ENCODE measurements at regions not wholly inside any gene's neighbourhood (a gene's known extent, or its start where the extent isn't known, plus 50 kb on each side); places are given as distances from the start of the nearest gene placed in this dataset.

GRCh38 chr12:58803908-58804307 lies 116.4 kb downstream of the LRIG3 start:
- no peak for TF ChIP-seq CTCF (IDR thresholded peaks at IDR 0.05)

GRCh38 chr12:58804749-58805148 lies 115.6 kb downstream of the LRIG3 start:
- peak; percentile 44; the same call in 1 of the 2 replicates for TF ChIP-seq CTCF (IDR thresholded peaks at IDR 0.05)

GRCh38 chr12:58809064-58809607 lies 111.2 kb downstream of the LRIG3 start:
- no peak for TF ChIP-seq CTCF (IDR thresholded peaks at IDR 0.05)

GRCh38 chr12:58811346-58811745 lies 109.0 kb downstream of the LRIG3 start:
- no peak for TF ChIP-seq CTCF (IDR thresholded peaks at IDR 0.05)

GRCh38 chr12:58812214-58812613 lies 108.1 kb downstream of the LRIG3 start:
- no peak for TF ChIP-seq CTCF (IDR thresholded peaks at IDR 0.05)

GRCh38 chr12:58814036-58814435 lies 106.3 kb downstream of the LRIG3 start:
- TF ChIP-seq CTCF (IDR thresholded peaks at IDR 0.05), result no peak

GRCh38 chr12:58815235-58815634 lies 105.1 kb downstream of the LRIG3 start:
- no peak for TF ChIP-seq CTCF (IDR thresholded peaks at IDR 0.05)

- no peak for TF ChIP-seq CTCF (IDR thresholded peaks at IDR 0.05)
Observed at GRCh38 chr12:58818546-58818945, 101.8 kb downstream of the LRIG3 start.

Measured in LNCAP (cell line).